ENCODE measurements at regions not wholly inside any gene's neighbourhood (a gene's known extent, or its start where the extent isn't known, plus 50 kb on each side); places are given as distances from the start of the nearest gene placed in this dataset.

DNA sequence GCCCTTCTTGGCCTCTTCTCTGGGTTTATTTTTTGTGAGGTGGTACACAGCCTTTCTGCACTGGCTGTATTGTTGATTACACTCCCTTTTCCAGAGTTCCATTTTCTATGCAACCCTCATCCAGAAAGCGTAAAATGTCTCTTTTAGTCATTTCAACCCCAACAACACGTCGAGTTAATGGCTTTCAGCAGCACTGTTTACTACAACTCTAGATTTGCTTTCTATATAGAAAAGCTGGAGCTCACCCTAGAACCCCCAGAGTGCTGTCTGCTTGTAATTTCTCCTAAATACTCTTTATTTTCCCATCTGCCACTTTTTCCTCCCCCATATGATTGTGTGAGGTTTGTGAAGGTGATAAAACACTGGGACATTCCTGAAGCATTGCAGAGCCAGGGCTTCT, 148.9 kb upstream of the TMTC4 start:
- Histone ChIP-seq H3K9ac (ENCODE audit: extremely low read depth, low read length, poor library complexity, severe bottlenecking) (no peak overlapping the region), H3K9me3 (ENCODE audit: control insufficient read depth, low read length) (no peaks in the 10 kb centered on the region), H3K4me1 (ENCODE audit: control insufficient read depth, insufficient read depth, low read length) (no peaks in the 10 kb centered on the region), H3K4me3 (ENCODE audit: low read length) (no peak overlapping the region), H3K36me3 (ENCODE audit: control insufficient read depth, insufficient read depth, low read length) (no peaks in the 10 kb centered on the region), H3K27ac (ENCODE audit: low read depth, low read length) (no peak overlapping the region), H3K27me3 (ENCODE audit: control insufficient read depth, insufficient read depth, low read length, poor library complexity, severe bottlenecking) (no peaks in the 10 kb centered on the region)
- no peak for DNase-seq
- Mint-ChIP-seq H3K27ac (no peak overlapping the region), H3K4me1 (peaks cover 5% of the 10 kb centered on the region), H3K4me3 (no peak overlapping the region), H3K9me3 (no peaks in the 10 kb centered on the region), H3K36me3 (ENCODE audit: low read depth) (no peaks in the 10 kb centered on the region), H3K27me3 (ENCODE audit: insufficient read depth) (no peaks in the 10 kb centered on the region)
- WGBS, 2 experiments (ENCODE audit: insufficient coverage in 1 of 2, insufficient read length in 1 of 2), result 87 to 93% methylated on average over 3 of the region's 3 CpGs
- TF ChIP-seq, protein P1, sequence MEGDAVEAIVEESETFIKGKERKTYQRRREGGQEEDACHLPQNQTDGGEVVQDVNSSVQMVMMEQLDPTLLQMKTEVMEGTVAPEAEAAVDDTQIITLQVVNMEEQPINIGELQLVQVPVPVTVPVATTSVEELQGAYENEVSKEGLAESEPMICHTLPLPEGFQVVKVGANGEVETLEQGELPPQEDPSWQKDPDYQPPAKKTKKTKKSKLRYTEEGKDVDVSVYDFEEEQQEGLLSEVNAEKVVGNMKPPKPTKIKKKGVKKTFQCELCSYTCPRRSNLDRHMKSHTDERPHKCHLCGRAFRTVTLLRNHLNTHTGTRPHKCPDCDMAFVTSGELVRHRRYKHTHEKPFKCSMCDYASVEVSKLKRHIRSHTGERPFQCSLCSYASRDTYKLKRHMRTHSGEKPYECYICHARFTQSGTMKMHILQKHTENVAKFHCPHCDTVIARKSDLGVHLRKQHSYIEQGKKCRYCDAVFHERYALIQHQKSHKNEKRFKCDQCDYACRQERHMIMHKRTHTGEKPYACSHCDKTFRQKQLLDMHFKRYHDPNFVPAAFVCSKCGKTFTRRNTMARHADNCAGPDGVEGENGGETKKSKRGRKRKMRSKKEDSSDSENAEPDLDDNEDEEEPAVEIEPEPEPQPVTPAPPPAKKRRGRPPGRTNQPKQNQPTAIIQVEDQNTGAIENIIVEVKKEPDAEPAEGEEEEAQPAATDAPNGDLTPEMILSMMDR (conservative IDR thresholded peaks at IDR 0.05), result no peak

DNA sequence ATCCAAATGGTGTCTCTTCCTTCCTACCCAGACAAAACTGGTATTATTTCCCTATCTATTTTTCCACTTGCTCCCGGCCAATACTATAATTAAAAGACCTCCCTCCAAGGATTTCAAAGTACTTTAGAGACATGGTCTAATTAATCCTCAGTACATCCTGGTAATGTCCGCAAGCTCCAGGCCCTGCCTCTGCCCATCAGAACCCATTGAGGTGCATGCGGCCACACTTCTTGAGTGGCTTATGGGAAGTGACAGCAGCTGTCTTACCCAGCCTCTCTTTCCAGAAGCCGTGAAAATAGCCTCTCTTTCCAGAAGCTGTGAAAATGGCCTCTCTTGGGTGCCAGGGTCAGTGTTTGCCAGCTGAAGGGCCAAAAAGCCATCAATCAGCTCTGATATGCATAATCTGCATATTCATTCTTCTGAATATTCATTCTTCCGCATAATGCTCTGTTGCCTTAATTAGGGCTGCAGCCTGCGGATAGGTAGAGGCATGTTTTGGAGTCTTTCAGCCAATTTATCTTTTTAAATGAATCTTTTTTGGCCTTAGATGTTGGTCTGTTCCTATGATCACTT, 148.4 kb upstream of the TMTC4 start:
- Mint-ChIP-seq H3K4me3 (no peak overlapping the region), H3K27me3 (ENCODE audit: insufficient read depth) (no peaks in the 10 kb centered on the region), H3K9me3 (no peaks in the 10 kb centered on the region), H3K4me1 (peaks cover 5% of the 10 kb centered on the region), H3K36me3 (ENCODE audit: low read depth) (no peaks in the 10 kb centered on the region), H3K27ac (no peak overlapping the region)
- WGBS, 2 experiments (ENCODE audit: insufficient coverage in 1 of 2, insufficient read length in 1 of 2), result 94 to 98% methylated on average over 5 to 6 of the region's 6 CpGs
- no peaks in the 10 kb centered on the region for H3K27me3 ChIP-seq (ENCODE audit: control insufficient read depth, insufficient read depth, low read length, poor library complexity, severe bottlenecking)
- H3K9ac ChIP-seq (ENCODE audit: extremely low read depth, low read length, poor library complexity, severe bottlenecking), result no peak overlapping the region
- TF ChIP-seq, protein P1 (conservative IDR thresholded peaks at IDR 0.05), result no peak
- no peak overlapping the region for H3K4me3 ChIP-seq (ENCODE audit: low read length)
- no peak overlapping the region for H3K27ac ChIP-seq (ENCODE audit: low read depth, low read length)
- DNase-seq, result no peak
- no peaks in the 10 kb centered on the region for H3K4me1 ChIP-seq (ENCODE audit: control insufficient read depth, insufficient read depth, low read length)
- H3K9me3 ChIP-seq (ENCODE audit: control insufficient read depth, low read length), result peaks cover under 1% of the 10 kb centered on the region
- H3K36me3 ChIP-seq (ENCODE audit: control insufficient read depth, insufficient read depth, low read length), result no peaks in the 10 kb centered on the region

DNA sequence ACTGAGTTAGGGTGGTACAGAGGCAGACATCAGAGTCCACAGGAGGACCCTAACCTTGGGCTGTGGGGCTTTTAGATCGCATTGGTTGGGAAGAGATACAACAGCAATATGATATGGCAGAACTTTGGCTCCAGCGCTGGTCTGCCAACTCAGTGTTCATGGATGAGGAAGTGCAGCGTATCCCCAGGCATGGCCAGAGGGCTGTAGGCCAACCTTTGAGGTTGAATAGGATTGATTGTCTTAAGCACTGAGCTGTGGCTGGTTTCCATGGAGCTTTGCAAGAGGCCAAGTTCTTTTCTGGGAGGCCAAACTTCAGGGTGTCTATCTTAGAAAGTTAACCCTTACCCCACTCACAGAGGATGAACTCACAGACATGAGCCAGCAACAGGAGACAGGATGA, 144.1 kb upstream of the TMTC4 start:
- Mint-ChIP-seq H3K9me3 (no peaks in the 10 kb centered on the region), H3K4me3 (no peak overlapping the region), H3K27me3 (ENCODE audit: insufficient read depth) (no peaks in the 10 kb centered on the region), H3K36me3 (ENCODE audit: low read depth) (no peaks in the 10 kb centered on the region), H3K4me1 (no peaks in the 10 kb centered on the region), H3K27ac (no peak overlapping the region)
- no peak overlapping the region for H3K27ac ChIP-seq (ENCODE audit: low read depth, low read length)
- no peak for DNase-seq
- no peak overlapping the region for H3K9ac ChIP-seq (ENCODE audit: extremely low read depth, low read length, poor library complexity, severe bottlenecking)
- 87 to 92% methylated on average over 3 of the region's 3 CpGs for WGBS, 2 experiments (ENCODE audit: insufficient coverage in 1 of 2, insufficient read length in 1 of 2)
- H3K36me3 ChIP-seq (ENCODE audit: control insufficient read depth, insufficient read depth, low read length), result no peaks in the 10 kb centered on the region
- H3K4me1 ChIP-seq (ENCODE audit: control insufficient read depth, insufficient read depth, low read length), result no peaks in the 10 kb centered on the region
- TF ChIP-seq, protein P1 (conservative IDR thresholded peaks at IDR 0.05), result no peak
- H3K27me3 ChIP-seq (ENCODE audit: control insufficient read depth, insufficient read depth, low read length, poor library complexity, severe bottlenecking), result no peaks in the 10 kb centered on the region
- H3K9me3 ChIP-seq (ENCODE audit: control insufficient read depth, low read length), result peaks cover 5% of the 10 kb centered on the region
- H3K4me3 ChIP-seq (ENCODE audit: low read length), result no peak overlapping the region
